ENCODE measurements at regions not wholly inside any gene's neighbourhood (a gene's known extent, or its start where the extent isn't known, plus 50 kb on each side); places are given as distances from the start of the nearest gene placed in this dataset.
"Not testable (repeated sequence)": the region's sequence is repeated elsewhere in the genome, so short reads cannot be mapped to it uniquely, and the experiment has no call there.

DNA sequence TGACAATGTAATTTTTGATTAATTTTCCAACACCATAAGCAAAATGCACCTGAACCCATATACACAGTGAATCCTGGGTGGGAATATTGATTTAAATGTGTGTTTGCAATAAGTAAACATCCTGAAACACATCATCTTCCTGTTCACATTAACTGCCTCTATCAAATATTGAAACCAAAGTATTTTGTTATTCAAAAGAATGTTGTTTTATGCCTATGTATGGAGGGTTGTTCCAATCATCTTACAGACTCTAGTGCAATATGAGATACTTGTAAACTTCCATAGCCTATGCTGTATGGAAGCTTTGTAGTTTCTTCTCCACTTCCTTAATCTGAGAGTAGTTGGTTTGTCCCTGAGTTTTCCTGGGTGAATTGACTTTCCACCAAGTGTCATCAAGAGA is 105.4 kb upstream of the SLC7A11 start:
- peak overlapping the region; percentile 68 for H3K27ac ChIP-seq
- TF ChIP-seq, protein P1, sequence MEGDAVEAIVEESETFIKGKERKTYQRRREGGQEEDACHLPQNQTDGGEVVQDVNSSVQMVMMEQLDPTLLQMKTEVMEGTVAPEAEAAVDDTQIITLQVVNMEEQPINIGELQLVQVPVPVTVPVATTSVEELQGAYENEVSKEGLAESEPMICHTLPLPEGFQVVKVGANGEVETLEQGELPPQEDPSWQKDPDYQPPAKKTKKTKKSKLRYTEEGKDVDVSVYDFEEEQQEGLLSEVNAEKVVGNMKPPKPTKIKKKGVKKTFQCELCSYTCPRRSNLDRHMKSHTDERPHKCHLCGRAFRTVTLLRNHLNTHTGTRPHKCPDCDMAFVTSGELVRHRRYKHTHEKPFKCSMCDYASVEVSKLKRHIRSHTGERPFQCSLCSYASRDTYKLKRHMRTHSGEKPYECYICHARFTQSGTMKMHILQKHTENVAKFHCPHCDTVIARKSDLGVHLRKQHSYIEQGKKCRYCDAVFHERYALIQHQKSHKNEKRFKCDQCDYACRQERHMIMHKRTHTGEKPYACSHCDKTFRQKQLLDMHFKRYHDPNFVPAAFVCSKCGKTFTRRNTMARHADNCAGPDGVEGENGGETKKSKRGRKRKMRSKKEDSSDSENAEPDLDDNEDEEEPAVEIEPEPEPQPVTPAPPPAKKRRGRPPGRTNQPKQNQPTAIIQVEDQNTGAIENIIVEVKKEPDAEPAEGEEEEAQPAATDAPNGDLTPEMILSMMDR (conservative IDR thresholded peaks at IDR 0.05), result no peak

DNA sequence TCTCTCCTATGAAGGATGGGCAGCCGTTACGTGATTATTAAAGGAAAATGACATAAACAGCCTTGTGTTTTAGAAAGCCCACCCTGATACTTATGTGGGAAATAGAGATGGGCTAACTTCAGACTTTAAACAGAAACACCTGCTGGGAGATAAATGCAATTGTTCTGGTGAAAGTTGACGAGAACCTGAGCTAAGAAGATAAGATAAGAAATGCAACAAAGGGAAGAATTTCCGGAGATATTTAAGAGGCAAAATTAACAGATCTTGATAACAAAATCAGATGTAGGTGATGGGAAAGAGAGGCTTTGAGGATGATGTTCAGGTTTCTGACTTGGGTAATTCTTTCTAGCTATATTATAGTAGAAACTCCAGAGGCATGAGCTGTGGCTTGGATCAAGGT is 102.7 kb upstream of the SLC7A11 start:
- H3K27ac ChIP-seq, result peak overlapping the region; percentile 68
- TF ChIP-seq, protein P1 (conservative IDR thresholded peaks at IDR 0.05), result no peak

DNA sequence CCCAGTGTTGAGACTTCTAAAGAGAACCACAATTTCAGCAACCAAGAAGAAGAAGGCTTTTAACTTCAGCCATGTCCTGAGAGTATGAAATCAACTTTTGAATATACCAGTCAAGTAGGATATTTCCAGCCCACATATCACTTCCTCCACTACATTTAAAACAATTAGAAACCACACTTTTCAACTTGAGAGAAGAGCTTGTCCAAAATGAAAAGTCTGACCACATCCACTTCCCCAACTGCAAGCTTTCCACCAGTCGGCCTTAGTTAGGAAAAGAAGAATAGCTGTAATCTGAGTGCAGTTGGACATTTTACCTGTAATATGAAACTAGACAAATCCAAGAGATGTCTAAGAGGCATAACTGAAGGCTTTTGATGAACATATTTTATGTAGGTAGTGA is 101.9 kb upstream of the SLC7A11 start:
- H3K27ac ChIP-seq, result peak overlapping the region; percentile 68; the same call in 1 of the 2 replicates
- TF ChIP-seq, protein P1 (conservative IDR thresholded peaks at IDR 0.05), result no peak

DNA sequence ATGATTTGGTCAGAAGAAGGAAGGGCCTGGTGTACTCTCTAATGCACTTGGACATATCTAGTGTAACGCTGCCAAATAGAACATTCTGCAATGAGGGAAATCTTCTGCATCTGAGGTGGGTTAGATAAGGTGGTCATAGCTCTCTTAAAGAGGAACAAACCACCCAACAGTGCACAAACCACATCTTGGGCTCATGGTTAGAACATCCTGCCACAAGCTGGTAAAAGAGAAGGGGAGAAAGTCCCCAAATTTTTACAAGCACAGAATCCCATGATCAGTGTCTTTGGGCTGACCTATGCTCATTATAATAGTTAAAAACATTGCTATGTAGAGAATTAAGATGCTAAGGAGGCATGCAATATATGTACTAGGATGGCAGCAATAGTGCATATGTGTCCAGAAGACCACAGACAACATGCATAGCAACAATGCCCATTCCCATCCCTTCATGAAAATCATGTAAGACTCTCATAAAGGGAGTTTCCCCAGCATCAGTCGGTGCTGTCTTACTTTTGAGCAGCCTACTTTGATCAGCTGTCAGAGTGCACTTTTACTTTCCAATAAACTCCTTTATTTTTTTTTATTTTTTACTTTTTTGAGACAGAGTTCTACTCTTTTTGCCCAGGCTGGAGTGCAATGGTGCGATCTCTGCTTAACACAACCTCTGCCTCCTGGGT is 99.7 kb upstream of the SLC7A11 start:
- H3K27ac ChIP-seq, result no peak overlapping the region
- TF ChIP-seq, protein P1 (conservative IDR thresholded peaks at IDR 0.05), result no peak

DNA sequence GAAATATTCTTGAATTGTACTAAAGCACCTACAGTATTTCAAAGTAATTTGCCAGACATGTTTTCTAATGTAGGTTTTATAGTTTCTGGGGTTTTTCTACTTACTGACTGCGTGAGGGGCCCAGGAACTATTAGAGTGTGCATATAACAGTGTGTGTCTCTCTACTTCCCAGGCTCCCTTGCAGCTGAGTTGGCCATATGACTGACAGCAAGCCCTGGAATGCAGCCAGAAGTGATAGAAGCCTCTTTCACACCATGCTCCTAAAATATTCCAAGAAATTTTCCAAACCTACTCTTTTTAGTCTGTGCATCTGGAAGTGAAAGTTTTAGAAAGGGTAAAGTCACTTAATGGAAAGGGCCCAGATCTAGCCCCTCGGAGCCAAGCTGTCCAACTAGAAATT is 96.7 kb upstream of the SLC7A11 start:
- no peak overlapping the region for H3K27ac ChIP-seq
- TF ChIP-seq, protein P1 (conservative IDR thresholded peaks at IDR 0.05), result no peak

DNA sequence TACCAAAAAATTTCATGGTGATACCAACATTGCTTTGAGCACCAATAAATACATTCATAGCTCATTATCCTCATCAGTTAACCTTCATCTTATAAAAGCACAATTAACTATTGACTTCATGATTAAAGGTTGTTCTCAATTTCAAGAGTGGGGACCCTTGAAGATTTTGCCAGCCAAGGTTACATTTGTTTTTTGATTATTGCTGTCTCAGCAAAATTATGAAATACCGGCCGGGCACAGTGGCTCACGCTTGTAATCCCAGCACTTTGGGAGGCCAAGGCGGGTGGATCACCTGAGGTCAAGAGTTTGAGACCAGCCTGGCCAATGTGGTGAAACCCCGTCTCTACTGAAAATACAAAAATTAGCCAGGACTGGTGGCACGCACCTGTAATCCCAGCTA is 96.1 kb upstream of the SLC7A11 start:
- not testable (repeated sequence) for H3K27ac ChIP-seq

DNA sequence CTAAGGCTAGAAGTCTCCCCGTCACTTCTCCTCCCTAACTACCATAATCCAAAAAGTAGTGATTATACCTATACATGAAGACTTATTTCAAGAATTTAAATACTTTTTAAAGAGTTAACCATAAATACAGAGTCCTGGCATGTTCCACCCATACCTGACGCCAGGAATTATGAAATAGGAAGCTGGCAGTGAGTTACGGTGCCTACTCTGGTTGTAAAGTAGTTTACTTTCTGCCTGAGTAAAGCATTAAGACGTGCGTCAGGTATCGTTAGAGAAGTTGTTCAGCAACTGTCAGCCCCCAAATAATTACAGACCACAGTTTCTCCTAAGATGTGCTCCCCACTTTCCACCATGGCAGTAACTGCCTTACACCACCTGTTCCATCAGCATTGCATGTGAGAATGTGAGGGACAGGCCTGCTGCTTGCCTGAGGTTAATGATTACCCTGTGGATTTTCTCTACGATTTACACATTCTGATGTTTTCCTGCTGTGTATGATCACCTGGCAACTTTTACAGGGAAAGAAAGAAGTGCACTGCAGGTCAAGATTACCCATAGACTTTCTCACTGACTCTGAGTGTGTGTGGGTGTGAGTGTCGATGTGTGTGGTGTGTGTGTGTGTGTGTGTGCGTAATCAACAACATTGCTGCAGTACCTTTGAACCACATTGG is 92.3 kb upstream of the SLC7A11 start:
- TF ChIP-seq, protein P1 (conservative IDR thresholded peaks at IDR 0.05), result no peak
- peak overlapping the region; percentile 87 for H3K27ac ChIP-seq

DNA sequence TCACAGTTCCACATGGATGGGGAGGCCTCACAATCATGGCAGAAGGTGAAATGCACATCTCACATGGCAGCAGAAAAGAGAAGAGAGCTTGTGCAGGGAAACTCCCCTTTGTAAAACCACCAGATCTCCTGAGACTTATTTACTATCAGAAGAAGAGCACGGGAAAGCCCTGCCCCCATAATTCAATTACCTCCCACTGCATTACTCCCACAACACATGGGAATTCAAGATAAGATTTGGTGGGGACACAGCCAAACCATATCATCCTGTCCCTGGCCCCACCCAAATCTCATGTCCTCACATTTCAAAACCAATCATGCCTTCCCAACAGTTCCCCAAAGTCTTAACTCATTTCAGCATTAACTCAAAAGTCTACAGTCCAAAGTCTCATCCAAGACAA is 90.3 kb upstream of the SLC7A11 start:
- peak overlapping the region; percentile 87; the same call in 1 of the 2 replicates for H3K27ac ChIP-seq

Data from VCaP (cell line).